ENCODE measurements at regions not wholly inside any gene's neighbourhood (a gene's known extent, or its start where the extent isn't known, plus 50 kb on each side); places are given as distances from the start of the nearest gene placed in this dataset.
A peak's percentile ranks its signal among the peaks of the same experiment; 100 is the strongest.
"Not testable (repeated sequence)": the region's sequence is repeated elsewhere in the genome, so short reads cannot be mapped to it uniquely, and the experiment has no call there.

DNA sequence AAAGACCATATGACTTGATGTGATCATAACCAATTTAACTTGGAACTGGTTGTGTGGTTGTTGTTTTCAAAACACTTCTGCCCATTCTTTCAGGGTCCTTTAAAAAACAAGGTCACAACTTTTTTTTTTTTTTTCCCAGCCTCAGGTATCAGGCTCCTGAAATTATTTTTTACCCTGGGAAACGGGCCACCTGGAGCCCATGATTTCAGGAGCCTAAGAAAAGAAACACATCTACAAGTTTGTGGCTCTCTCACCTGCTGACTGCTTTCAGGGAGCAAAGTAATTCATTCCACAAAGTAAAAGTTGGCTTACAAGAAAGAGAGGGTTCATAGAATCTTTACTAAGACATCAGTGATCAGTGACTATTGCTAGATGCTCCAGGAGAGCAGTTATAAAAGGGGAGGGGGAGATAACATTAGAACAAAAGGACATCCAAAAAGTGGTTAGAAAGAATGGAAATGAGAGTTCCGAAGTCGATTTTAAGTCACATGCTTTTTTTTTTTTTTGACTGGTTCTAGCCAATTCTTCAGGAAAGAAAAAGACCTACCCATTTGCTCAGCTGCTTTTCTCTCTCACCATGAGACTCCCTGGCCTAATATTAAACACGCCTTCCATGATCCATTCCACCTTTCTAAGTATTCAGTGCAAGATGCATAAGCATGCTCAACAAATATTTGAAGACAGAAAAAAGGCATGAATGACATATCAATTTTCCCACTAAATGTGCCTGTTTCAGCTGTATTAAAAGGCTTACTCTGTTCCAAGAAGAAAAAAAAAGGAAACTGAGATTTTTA is 267.3 kb downstream of the LRATD1 start:
- no peaks in the 10 kb centered on the region for H3K9me3 Mint-ChIP-seq (ENCODE audit: unreplicated experiment)
- DNase-seq = no peak
- H3K27ac Mint-ChIP-seq (ENCODE audit: unreplicated experiment) = no peak overlapping the region
- H3K4me3 Mint-ChIP-seq (ENCODE audit: unreplicated experiment) = no peak overlapping the region
- peaks cover 5% of the 10 kb centered on the region for H3K4me1 Mint-ChIP-seq (ENCODE audit: low read depth, unreplicated experiment)
- H3K27me3 Mint-ChIP-seq (ENCODE audit: unreplicated experiment) = peaks cover 2% of the 10 kb centered on the region
- TF ChIP-seq, protein P1, sequence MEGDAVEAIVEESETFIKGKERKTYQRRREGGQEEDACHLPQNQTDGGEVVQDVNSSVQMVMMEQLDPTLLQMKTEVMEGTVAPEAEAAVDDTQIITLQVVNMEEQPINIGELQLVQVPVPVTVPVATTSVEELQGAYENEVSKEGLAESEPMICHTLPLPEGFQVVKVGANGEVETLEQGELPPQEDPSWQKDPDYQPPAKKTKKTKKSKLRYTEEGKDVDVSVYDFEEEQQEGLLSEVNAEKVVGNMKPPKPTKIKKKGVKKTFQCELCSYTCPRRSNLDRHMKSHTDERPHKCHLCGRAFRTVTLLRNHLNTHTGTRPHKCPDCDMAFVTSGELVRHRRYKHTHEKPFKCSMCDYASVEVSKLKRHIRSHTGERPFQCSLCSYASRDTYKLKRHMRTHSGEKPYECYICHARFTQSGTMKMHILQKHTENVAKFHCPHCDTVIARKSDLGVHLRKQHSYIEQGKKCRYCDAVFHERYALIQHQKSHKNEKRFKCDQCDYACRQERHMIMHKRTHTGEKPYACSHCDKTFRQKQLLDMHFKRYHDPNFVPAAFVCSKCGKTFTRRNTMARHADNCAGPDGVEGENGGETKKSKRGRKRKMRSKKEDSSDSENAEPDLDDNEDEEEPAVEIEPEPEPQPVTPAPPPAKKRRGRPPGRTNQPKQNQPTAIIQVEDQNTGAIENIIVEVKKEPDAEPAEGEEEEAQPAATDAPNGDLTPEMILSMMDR (IDR thresholded peaks at IDR 0.05; ENCODE audit: partially characterized antibody, unreplicated experiment) = no peak
- H3K36me3 Mint-ChIP-seq (ENCODE audit: unreplicated experiment) = peaks cover 5% of the 10 kb centered on the region

DNA sequence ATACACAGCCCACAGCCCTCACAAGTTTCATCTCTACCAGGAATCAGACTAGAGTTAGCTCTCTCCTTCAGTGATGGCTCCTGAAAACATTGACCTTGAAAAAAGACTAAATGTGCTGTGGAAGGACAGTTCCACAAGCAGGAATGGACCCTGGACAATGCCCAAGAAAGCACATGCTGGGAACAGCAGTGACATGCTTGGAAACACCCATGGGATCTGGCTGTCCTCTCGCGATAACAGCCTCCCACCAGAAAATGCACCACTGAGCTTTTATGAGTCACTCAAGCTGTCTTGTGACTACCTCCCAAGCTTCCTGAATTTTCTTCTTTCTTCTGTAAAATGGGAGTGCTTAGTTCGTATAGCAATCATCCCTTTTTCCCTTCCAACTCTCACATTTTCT is 269.2 kb downstream of the LRATD1 start:
- peaks cover 5% of the 10 kb centered on the region for H3K36me3 Mint-ChIP-seq (ENCODE audit: unreplicated experiment)
- peaks cover 5% of the 10 kb centered on the region for H3K4me1 Mint-ChIP-seq (ENCODE audit: low read depth, unreplicated experiment)
- peaks cover 2% of the 10 kb centered on the region for H3K27me3 Mint-ChIP-seq (ENCODE audit: unreplicated experiment)
- H3K4me3 Mint-ChIP-seq (ENCODE audit: unreplicated experiment) = no peak overlapping the region
- H3K27ac Mint-ChIP-seq (ENCODE audit: unreplicated experiment) = no peak overlapping the region
- no peaks in the 10 kb centered on the region for H3K9me3 Mint-ChIP-seq (ENCODE audit: unreplicated experiment)
- TF ChIP-seq, protein P1 (IDR thresholded peaks at IDR 0.05; ENCODE audit: partially characterized antibody, unreplicated experiment) = no peak
- no peak for DNase-seq

DNA sequence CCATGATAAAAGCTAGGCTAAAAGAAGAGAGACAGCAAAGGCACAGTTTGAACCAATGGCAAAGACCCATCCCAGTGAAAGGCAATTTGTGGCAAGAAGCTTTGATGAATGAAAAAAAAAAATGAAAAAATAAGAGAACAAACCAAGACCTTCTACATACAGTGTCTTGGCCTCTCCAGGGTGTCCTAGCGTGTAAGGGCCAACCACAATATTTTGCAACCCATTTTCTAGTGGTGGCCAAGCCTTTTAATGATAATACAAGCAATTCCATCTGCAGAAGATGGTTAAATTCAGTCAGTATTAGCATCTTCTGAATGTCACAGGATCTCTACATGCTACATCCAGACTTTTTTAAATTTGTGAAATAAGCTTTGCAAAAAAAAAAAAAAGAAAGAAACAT is 270.4 kb downstream of the LRATD1 start:
- Mint-ChIP-seq H3K4me1 (ENCODE audit: low read depth, unreplicated experiment) (peaks cover 6% of the 10 kb centered on the region), H3K27me3 (ENCODE audit: unreplicated experiment) (peaks cover 2% of the 10 kb centered on the region), H3K4me3 (ENCODE audit: unreplicated experiment) (no peak overlapping the region), H3K27ac (ENCODE audit: unreplicated experiment) (no peak overlapping the region), H3K36me3 (ENCODE audit: unreplicated experiment) (peaks cover 5% of the 10 kb centered on the region), H3K9me3 (ENCODE audit: unreplicated experiment) (peaks cover 3% of the 10 kb centered on the region)
- DNase-seq = no peak
- TF ChIP-seq, protein P1 (IDR thresholded peaks at IDR 0.05; ENCODE audit: partially characterized antibody, unreplicated experiment) = no peak

DNA sequence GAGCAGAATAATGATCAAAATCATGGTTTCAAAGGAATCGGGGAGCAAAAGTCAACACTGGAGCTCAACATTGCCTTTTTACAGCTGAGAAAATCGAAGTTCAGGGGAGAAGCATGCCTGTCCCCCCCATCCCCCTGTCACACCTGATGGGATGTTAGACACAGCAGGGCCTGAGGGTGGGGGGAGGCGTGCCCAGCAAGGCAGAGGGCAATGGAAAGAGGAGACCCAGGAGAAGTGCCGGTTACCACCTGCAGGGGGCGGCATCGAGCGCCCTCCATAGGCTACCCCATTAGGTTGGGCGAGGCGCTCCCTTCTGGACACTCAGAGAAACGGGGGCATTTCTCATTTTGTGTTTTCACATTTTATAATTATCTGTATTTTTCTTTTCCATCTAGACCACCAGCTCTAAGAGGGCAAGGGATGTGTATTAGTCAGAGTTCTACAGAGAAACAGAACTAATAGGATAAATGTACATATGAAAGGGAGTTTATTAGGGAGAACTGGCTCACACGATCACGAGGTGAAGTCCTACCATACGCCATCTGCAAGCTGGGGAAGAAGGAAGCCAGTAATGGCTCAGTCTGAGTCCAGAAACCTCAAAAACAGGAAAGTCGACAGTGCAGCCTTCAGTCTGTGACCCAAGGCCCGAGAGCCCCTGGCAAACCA is 271.3 kb downstream of the LRATD1 start:
- TF ChIP-seq, protein P1 (IDR thresholded peaks at IDR 0.05; ENCODE audit: partially characterized antibody, unreplicated experiment) = peak; percentile 88
- peaks cover 6% of the 10 kb centered on the region for H3K4me1 Mint-ChIP-seq (ENCODE audit: low read depth, unreplicated experiment)
- no peak overlapping the region for H3K4me3 Mint-ChIP-seq (ENCODE audit: unreplicated experiment)
- peaks cover 3% of the 10 kb centered on the region for H3K9me3 Mint-ChIP-seq (ENCODE audit: unreplicated experiment)
- peaks cover 5% of the 10 kb centered on the region for H3K36me3 Mint-ChIP-seq (ENCODE audit: unreplicated experiment)
- peak; percentile 70 for DNase-seq
- no peaks in the 10 kb centered on the region for H3K27me3 Mint-ChIP-seq (ENCODE audit: unreplicated experiment)
- H3K27ac Mint-ChIP-seq (ENCODE audit: unreplicated experiment) = no peak overlapping the region

DNA sequence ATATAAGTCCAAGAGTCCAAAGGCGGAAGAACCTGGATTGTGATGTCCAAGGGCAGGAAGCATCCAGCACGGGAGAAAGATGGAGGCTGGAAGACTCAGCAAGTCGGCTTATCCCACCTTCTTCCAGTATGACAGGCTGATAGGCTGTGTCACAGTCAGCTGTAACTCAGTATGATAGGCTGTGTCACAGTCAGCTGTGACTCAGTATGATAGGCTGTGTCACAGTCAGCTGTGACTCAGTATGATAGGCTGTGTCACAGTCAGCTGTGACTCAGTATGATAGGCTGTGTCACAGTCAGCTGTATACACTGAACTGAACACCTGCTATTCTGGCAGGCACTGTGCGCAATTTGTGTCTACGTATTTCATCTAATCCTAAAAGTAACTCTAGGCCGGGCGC is 271.9 kb downstream of the LRATD1 start:
- not testable (repeated sequence) for H3K27ac Mint-ChIP-seq (ENCODE audit: unreplicated experiment); H3K9me3 Mint-ChIP-seq (ENCODE audit: unreplicated experiment); DNase-seq; H3K4me1 Mint-ChIP-seq (ENCODE audit: low read depth, unreplicated experiment); H3K36me3 Mint-ChIP-seq (ENCODE audit: unreplicated experiment); H3K4me3 Mint-ChIP-seq (ENCODE audit: unreplicated experiment); H3K27me3 Mint-ChIP-seq (ENCODE audit: unreplicated experiment)
